ENCODE measurements at regions not wholly inside any gene's neighbourhood (a gene's known extent, or its start where the extent isn't known, plus 50 kb on each side); places are given as distances from the start of the nearest gene placed in this dataset.

DNA sequence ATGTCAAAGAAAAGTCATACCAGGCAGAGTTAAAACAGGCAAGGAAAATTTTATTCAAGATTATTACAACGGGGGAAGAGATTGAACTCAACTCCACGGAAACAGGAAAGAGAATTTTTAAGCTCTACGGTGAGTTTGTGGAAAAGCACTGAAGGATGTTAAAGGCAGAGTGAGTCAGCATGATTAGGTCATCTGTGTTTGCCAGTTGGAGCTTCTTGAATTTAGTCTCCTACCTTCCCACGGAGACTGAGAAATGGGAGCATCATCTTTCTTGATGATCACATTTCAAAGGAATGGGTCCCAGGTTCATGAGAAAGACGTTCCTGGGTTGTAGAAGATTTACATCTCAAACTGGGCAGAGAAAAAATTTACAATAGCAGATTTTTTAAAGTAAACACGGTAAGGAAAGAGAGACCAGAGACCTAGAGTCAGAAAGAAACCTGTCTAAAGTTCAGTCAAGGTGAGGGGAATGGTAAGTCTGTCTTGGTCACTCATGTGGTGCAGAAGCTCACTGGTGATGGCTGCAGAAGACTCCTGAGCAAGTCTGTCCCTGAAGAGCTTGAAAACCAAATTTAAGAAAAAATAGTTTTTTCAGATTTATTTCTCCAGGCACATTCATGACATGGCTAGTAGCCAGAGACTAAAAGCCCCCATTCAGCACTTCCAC lies 516.9 kb upstream of the LRRN3 start:
- H3K4me3 ChIP-seq (replicated peaks in 1 of 3; ENCODE audit: insufficient read depth in 1 of 3, low read depth in 2 of 3, low read length in 3 of 3): no peak overlapping the region
- H4K20me1 ChIP-seq (ENCODE audit: insufficient read depth, low read length): no peaks in the 10 kb centered on the region
- H3K36me3 ChIP-seq (replicated peaks in 1 of 2; ENCODE audit: control insufficient read depth in 1 of 2, insufficient read depth in 2 of 2, low read length in 2 of 2): no peaks in the 10 kb centered on the region
- H2AFZ ChIP-seq (ENCODE audit: low read length): no peak overlapping the region
- in situ Hi-C loops (cut with HindIII; ENCODE audit: extremely low pct_ligation_motif_present, low pct_unique_long_range_greater_than_20kb): no loop called here
- intact Hi-C loops (cut with micrococcal nuclease; ENCODE audit: unreplicated experiment): no loop called here
- BruUV-seq (replicated peaks): no TSS peak
- POLR2A ChIA-PET: no interaction called here
- no peaks in the 10 kb centered on the region for H3K79me2 ChIP-seq (ENCODE audit: insufficient read depth, low read length)
- no peaks in the 10 kb centered on the region for H3K27me3 ChIP-seq (ENCODE audit: control insufficient read depth in 1 of 2, insufficient read depth in 2 of 2, low read length in 2 of 2)
- FAIRE-seq (no peak), DNase-seq (ENCODE audit: low spot score) (peak; percentile 10), ATAC-seq (no peak)
- H3K4me2 ChIP-seq (ENCODE audit: low read depth, low read length): no peak overlapping the region
- H3K9ac ChIP-seq (ENCODE audit: insufficient read depth, low read depth, low read length): no peak overlapping the region
- H3K9me3 ChIP-seq (ENCODE audit: low read length): no peaks in the 10 kb centered on the region
- 8% methylated on average over 6 of the region's 6 CpGs for WGBS (ENCODE audit: low lambda C conversion rate)
- CTCF ChIA-PET (ENCODE audit: low intra/inter-chr PET ratio, low total read pairs): no interaction called here
- H3K4me1 ChIP-seq (ENCODE audit: insufficient read depth, low read length): no peaks in the 10 kb centered on the region; the same call in 1 of the 2 replicates
- H3K27ac ChIP-seq (ENCODE audit: extremely low read length, insufficient read depth, low read length): no peak overlapping the region
- TF ChIP-seq NFE2 (CRISPR knock-in tag; IDR thresholded peaks at IDR 0.05) (peak; percentile 49; the same call in 1 of the 2 replicates), ZNF292 (CRISPR knock-in tag; IDR thresholded peaks at IDR 0.05; ENCODE audit: borderline replicate concordance, low read depth) (no peak), ZNF772 (CRISPR knock-in tag; IDR thresholded peaks at IDR 0.05) (no peak), ZNF670 (CRISPR knock-in tag; IDR thresholded peaks at IDR 0.05; ENCODE audit: borderline replicate concordance) (no peak), RAD21 (CRISPR knock-in tag; IDR thresholded peaks at IDR 0.05) (no peak), NPAS2 (CRISPR knock-in tag; IDR thresholded peaks at IDR 0.05; ENCODE audit: borderline replicate concordance) (no peak), ZNF335 (CRISPR knock-in tag; IDR thresholded peaks at IDR 0.05) (no peak), GATAD2A (CRISPR knock-in tag; IDR thresholded peaks at IDR 0.05) (no peak), NFE2L2 (IDR thresholded peaks at IDR 0.05; ENCODE audit: low read length) (0 out of 2 replicates have a peak, but pooled peaks have one; percentile 44), MAFF (IDR thresholded peaks at IDR 0.05; ENCODE audit: low read depth, low read length) (0 out of 2 replicates have a peak, but pooled peaks have one; percentile 8), SIN3A (IDR thresholded peaks at IDR 0.05; ENCODE audit: borderline replicate concordance, low read depth, low read length) (no peak), ZNF746 (CRISPR knock-in tag; IDR thresholded peaks at IDR 0.05) (no peak), ZNF614 (CRISPR knock-in tag; IDR thresholded peaks at IDR 0.05; ENCODE audit: borderline replicate concordance) (no peak), MATR3 (CRISPR knock-in tag; IDR thresholded peaks at IDR 0.05) (no peak), MLLT10 (CRISPR knock-in tag; IDR thresholded peaks at IDR 0.05) (no peak), TMF1 (CRISPR knock-in tag; IDR thresholded peaks at IDR 0.05; ENCODE audit: low read depth) (no peak), FOSL2 (CRISPR knock-in tag; IDR thresholded peaks at IDR 0.05) (peak; percentile 68)
- TF ChIP-seq, protein P1, sequence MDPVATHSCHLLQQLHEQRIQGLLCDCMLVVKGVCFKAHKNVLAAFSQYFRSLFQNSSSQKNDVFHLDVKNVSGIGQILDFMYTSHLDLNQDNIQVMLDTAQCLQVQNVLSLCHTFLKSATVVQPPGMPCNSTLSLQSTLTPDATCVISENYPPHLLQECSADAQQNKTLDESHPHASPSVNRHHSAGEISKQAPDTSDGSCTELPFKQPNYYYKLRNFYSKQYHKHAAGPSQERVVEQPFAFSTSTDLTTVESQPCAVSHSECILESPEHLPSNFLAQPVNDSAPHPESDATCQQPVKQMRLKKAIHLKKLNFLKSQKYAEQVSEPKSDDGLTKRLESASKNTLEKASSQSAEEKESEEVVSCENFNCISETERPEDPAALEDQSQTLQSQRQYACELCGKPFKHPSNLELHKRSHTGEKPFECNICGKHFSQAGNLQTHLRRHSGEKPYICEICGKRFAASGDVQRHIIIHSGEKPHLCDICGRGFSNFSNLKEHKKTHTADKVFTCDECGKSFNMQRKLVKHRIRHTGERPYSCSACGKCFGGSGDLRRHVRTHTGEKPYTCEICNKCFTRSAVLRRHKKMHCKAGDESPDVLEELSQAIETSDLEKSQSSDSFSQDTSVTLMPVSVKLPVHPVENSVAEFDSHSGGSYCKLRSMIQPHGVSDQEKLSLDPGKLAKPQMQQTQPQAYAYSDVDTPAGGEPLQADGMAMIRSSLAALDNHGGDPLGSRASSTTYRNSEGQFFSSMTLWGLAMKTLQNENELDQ (CRISPR knock-in tag; IDR thresholded peaks at IDR 0.05; ENCODE audit: borderline replicate concordance): no peak
- TF ChIP-seq, protein P2, sequence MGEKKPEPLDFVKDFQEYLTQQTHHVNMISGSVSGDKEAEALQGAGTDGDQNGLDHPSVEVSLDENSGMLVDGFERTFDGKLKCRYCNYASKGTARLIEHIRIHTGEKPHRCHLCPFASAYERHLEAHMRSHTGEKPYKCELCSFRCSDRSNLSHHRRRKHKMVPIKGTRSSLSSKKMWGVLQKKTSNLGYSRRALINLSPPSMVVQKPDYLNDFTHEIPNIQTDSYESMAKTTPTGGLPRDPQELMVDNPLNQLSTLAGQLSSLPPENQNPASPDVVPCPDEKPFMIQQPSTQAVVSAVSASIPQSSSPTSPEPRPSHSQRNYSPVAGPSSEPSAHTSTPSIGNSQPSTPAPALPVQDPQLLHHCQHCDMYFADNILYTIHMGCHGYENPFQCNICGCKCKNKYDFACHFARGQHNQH (CRISPR knock-in tag; IDR thresholded peaks at IDR 0.05): no peak
